ENCODE measurements at regions not wholly inside any gene's neighbourhood (a gene's known extent, or its start where the extent isn't known, plus 50 kb on each side); places are given as distances from the start of the nearest gene placed in this dataset.

DNA sequence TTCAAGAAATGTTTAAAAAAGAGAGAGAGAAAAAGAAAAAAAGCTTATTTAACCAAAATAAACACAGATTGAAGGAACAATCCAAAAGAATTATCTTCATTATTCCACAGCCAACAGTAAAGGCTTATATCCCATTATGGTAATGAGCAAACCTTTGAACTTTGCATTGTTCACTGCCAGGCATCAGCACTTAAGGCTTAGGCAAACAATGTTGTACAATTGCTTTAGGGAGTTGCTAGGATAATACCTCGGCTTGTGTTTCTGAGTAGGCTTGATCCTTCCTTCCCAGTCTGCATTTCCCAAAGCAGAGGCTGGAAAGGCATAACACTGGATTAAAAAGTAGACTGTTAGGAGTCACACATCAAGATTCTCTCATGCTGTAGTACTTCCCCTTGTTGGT, 352.7 kb upstream of the IGFBP7 start:
- TF ChIP-seq POLR2A (IDR thresholded peaks at IDR 0.05; ENCODE audit: low read length): no peak
- no peak for TF ChIP-seq GATA1 (IDR thresholded peaks at IDR 0.05; ENCODE audit: low read depth, low read length)
